Stimulated activated CD4-positive, alpha-beta T cell treated with anti-CD3 and anti-CD28 coated beads, Interleukin-12 subunit alpha, Interleukin-12 subunit beta, amount 100 ng/mL, for 24 hours (primary cell): ENCODE measurements at regions not wholly inside any gene's neighbourhood (a gene's known extent, or its start where the extent isn't known, plus 50 kb on each side); places are given as distances from the start of the nearest gene placed in this dataset.
"Not testable (repeated sequence)": the region's sequence is repeated elsewhere in the genome, so short reads cannot be mapped to it uniquely, and the experiment has no call there.

Source experiments
- DNase-seq, 2 experiments: peaks; one replicate each; pipeline ENCODE4 v3.0.0-alpha.2; 2020; ENCODE audit warnings: low read depth in 2 of 2

DNA sequence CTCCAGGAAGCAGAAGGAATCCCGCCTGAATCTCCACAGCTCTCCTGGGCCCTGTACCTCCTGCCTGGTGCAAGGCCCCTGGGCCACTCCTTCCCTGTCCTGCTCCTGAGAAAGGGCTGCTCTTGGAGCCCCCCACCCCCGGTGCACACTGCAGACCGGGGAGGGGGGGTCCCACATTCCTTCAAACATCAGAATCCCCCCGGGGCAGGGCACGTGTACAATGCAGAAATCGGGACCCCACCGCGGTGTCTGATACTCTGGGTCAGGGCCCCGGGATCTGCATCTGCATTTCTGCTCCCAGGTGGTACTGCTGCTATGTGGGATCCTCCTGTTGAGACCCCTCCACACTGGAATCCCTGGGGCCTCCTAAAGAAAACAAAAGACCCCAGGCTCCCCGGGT, 99.5 kb upstream of the GSE1 start:
- DNase-seq: no peak

DNA sequence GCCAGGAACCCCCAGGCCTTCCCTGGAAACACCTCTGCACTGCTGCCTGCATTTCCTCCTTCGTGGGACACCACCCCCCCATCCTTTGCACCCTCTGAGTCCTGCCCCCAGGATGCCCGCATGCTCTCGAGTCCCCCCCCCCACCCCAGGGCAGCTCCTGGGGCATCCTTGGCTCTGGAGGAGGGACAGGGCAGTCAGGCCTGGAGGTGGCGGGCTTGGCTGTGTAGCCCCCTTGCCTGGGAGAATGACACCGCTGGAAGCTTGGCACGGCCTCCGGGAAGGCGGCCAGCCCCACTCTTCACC, 98.9 kb upstream of the GSE1 start:
- DNase-seq: no peak

DNA sequence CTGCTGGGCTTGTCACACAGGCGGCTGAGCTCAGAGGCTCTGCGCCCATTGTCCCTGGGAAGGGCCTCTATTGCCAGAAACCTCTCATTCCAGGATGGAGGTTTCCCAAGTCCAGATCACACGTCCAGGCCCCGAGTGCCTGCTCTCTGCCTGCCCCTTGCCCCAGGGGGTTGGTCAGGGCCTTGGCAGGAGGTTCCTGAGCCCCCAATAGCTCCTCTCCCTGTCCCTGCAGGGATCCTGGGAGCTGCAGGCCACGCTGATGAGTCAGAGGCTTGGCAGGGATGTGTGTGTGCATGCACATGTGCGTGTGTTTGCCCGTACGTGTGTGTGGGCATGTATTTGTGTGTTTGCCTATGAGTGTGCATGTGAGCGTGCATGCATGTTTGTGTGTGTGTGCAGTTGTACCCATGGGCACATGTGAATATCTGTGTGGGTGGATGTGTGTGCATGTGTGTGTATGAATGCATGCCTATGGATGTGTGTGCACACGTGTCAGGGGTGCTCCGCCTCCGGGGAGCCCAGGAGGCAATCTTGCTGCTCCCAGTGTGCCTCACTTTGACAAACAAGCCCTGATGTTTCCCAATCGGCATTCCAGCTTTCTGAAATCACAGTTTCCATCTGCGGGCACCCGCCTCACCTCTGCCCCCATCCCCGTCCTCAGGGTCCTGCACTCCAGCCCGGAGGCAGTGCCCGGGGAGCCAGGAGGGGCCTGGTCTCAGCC, 98.4 kb upstream of the GSE1 start:
- no peak for DNase-seq

DNA sequence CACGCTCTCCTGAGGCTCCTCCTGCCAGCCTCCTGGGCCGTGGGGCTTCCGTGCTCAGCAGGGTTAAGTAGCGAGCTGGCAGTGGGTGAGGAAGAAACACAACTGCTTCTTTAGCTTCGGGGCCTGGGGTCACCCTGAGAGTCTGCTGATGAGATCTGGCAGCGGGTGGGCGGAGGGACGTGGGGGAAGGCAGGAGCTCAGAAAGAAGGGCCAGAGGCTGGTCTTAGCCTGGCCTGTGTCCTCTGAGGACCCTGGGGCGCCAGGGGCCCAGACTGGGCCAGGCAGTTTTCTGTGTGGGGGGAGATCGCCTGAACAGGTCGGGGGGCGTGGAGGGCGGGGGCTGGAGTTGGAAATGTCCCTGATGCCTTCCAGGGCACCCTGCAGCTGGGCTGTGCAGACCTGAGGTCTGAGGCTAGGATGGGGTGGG, 97.8 kb upstream of the GSE1 start:
- DNase-seq: no peak

DNA sequence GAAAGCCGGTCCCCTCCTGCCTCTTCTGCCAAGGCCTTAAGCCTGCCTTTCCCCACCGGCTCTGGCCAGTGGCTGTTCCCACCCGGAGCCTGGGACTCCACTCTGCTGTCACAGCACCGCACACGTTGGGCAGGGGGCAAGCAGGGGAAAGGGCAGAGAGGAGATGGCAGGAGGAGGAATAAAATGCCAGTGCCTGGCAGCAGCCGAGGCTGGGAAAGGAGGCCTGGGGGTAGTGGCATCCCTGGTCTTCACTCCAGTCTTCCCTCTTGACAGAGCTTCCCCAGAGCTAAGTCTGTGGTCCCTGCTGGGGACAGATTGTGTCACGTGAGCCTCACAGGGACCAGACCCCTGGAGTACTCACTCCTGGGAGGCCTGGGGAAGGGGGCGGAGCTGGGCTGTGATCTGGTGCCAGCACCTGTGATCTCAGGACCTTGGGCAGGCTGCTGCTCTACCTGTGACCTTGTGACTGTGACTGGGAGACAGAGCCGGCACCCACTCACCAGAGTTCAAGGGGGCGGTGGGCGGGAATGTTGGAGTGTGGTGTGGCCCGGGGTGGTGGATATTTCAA, 97.2 kb upstream of the GSE1 start:
- no peak for DNase-seq

DNA sequence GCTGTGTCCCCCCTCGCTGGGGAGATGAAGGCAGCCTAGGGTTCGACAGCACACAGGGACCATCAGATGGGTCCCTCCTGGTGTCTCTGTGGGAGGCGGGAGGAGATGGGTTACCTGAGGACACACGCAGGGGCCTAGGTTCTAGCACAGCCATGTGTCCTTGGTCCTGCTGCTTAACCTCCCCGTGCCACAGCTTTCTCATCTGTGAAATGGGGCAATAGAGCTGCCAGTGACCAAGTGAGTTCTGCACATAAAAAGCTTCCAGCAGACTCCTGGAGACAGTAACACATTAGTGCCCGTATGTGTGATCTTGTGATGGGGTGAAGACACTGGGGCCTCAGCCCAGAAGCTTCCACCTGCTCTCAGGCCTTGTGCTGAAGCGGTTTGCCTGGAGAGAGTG, 96.0 kb upstream of the GSE1 start:
- DNase-seq: no peak

DNA sequence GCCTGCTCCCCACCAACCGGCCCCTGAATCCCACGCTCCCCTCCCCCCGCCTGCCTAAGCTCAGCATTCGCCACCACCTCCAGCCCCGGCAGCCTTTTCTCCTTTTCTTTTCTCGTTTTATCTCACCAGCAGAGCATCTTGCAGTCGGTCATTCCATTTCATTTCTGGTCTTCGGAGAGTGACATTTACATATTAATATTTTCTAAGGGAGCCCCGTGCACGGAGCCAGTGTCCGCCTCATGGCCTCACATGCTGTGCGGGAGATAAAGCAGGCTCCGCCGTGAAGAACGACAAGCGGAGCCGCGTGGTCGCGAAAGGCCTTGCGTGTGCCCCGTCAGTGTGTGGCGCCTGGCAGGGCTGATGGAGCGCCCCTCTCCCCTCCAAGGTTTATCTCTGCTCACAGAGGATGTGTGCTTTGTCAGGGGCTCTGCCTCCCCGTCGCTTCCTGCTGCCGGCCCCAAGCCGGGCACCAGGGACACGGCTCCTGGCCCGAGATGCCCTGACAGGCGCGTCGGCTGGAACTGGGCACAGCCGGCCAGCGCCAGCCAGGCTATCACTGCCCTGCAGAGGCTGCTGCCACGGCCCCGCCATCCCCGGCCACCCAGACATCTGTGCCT, 95.5 kb upstream of the GSE1 start:
- no peak for DNase-seq

DNA sequence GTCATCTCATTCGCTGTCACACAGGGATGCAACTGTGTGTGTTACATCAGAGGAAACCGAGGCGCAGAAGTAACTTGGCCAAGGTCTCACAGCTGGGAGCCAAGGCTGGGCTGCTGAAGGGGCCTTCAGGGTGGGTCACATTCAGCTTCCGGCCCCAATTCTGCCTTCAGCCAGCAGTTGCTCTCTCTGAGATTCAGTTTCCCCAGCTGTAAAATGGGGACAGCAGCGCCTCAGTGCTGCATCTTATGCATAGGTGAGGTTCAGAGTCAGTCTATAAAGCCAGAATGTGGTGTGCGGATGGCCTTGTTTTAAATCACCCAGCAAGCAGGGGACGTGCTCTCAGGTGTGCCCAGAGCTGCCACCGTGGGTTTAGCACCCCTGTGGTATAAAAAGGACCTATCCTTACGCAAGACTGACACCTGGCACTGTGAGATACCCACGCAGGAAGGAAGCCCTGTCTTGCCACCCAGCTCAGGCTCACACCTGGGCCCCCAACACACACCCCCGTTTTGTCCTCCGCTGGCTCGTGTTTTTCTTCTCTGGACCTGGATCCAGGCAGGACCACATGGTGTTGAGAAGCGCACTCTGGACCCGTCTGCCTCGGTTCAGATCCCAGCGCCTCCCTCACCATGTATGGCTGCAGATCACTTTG, 94.6 kb upstream of the GSE1 start:
- no peak for DNase-seq

DNA sequence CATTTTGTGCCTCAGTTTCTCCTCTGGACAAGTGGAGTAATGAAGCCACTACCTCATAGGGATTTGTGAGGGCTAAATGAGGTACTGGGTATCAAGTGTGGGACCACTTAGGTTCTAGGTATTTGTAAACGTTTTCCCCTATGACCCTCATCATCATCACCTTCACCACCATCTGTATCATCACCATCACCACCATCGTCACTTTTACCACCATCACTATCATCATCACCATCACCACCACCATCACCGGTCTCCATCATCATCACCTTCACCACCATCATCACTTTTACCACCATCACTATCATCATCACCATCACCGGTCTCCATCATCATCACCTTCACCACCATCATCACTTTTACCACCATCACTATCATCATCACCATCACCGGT, 94.1 kb upstream of the GSE1 start:
- not testable (repeated sequence) for DNase-seq

DNA sequence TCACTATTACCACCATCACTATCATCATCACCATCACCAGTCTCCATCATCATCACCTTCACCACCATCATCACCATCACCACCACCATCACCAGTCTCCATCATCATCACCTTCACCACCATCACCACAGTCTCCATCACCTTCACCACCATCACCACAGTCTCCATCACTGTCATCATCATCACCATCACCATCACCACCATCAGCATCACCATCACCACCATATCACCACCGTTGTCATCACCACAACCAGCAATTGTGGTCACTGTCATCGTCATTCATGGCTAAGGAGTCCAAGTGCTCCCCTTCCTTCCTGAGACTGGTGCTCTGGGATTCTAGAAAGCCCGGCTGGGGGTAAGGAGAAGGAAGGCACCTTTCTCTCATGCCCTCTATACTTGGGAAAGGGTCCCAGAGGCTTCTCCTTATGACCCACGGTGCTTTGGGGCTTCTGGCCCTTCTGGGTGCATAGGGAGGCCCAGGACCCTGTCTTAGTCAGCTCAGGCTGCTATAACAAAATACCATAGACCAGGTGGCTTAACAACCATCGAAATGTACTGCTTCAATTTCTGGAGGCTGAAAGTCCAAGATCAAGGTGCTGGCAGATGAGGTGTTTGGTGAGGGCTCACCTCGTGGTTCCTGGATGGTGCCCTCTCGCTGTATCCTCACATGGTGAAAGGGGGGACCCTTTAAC, 93.4 kb upstream of the GSE1 start:
- DNase-seq: no peak

DNA sequence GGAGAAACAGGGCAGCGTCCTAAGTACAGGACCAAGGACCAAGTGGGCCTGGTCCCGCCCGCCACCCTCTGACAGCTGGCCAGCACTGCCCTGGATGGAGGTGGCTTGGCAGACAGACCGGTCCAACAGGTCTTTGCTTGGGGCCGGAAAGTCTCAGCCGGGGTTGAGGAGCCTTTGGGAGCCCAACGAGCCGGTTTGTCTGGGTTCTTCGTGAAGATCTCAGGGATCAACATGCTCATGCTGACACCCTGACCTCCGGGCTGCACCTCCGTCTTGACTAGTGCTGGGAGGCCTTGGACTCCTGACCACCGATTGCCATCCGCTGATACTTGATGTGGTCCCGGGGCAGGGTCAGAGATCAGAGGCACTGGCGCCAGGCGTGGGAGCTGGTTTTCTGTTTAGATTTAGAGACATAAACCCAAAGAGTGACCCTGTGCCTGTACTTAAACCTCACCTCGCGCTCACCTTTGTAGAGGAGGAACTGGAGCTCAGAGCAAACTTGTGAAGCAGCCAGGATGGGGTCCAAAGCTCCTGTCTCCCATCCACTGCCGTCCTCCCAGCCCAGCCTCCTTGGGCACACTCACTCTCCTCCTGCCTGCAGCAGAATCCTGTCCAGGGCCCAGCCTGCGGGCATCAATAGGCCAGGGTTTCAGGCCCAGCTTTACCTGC, 92.1 kb upstream of the GSE1 start:
- no peak for DNase-seq

DNA sequence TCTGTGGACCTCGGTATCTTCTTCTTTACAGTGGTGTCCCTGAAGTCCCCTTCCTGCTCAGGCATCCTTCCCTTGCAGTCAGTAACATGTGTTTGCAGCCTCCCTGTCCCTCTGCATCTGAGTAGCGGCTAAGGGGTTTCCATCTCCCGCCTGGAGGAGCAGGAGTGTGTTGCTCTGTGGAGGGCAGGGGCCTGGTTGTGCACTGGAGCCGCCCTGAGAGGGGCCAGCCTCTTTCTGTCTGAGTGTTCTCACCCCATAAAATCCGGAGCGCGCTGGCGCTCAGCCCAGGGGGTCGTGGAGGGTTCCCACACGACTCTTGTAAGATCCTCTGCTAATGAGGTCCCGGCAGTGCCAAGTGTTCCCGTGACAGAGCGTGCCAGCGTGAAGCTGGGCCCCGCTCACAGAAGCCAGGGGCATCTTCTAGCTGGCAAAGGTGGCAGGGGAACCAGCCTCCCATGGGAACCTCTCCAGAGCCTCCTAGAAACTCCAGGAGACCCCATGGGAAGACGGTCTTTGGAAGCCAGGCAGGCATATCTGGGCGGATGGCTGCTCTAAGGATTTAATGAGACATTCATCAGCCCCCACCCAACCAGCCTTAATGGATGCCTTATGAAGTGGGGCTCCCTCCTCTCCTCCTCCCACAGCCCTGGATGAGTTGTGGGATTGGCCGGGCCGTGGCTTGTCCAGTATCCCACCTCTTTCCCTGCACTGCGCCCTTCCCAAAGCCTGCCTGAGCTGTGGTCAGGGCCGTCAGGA, 91.4 kb upstream of the GSE1 start:
- no peak for DNase-seq

DNA sequence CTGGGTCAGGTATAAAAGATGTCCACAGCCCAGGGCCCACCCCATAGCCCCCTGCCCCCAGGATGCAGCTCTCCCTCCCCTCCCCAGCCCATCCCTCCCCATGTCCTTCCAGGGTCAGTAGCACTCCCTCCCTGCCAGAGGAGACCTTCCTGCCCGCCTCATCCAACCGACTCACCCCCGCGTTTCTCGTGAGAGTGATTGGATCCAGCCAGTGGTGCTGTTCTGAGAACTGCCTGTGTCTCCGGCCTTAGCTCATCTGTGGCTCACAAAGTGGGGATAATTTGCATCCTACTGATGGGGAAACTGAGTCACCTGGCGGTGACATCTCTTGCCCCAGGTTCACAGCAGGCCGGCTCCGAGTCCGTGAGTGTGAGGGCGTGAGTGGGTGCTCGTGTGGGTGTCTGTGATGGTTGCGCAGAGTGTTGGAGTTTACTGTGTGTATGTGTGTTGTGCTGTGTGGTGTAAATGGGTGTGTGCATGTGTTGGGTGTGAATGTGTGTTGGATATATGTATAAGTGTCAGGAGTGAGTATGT, 90.7 kb upstream of the GSE1 start:
- no peak for DNase-seq

DNA sequence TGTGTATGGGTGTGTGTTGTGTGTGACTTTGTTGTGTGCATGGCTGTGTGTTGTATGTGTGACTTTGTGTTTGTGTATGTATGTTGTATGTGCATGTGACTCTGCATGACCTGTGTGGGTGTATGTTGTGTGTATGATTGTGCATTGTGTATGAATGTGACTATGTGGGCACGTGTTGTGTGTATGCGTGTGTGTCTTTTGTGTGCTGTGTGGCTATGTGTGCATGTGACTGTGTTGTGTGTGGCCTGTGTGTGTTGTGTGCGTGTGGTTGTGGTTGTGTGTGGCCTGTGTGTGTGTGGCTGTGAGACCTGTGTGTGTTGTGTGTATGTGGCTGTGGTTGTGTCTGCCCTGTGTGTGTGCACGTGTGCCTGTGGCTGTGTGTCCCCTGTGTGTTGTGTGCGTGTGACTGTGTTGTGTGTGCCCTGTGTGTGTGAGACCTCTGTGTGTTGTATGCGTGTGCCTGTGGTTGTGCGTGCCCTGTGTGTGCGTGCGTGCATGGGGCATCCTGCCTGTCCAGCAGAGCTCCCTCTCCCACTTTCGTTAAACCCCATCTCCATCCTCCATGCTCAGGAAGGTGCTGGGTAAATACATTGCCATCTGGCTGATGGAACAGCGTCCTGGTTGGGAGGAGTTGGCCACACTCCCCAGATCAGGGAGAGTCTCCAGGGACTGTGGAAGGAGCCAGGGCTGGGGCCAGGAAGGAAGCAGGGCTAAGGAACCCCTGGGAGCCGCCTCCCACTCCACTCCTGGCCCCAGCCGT, 90.1 kb upstream of the GSE1 start:
- DNase-seq: no peak

DNA sequence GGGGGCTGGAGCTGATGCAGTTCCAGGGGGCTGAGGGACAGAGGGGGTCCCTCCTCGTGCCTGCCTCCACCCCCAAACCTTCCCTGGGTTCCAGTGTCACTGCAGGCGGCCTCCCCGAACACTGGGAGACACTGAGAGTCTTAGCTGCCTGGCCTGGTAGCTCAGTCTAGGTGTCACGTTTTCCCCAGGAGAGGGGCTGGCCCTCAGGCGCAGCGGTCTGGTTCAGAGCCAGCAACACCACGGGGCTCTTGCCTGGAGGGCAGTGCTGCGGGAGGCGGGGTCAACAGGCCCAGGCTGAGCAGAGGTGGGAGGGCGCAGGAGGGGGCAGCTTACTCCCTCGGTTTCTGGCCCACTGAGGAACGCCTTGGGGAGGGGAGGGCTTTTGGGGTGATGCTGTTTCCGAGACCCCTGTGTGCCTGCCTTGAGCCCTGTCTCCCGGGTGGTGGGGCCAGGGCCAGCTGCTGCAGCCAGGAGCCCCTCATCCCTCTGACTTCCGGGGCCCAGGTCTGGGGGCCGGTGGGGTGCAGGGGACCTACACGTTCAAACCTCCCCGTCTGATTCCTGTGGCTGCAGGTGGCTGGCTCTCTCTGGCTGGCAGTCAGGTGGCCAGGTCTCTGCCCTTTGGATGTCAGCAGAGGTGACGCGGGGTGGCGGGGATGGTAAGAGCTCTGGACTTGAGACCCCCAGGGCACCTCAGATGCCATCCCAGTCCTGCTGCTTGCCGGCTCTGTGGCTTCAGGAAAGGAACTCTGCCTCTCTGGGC, 89.3 kb upstream of the GSE1 start:
- DNase-seq: no peak

DNA sequence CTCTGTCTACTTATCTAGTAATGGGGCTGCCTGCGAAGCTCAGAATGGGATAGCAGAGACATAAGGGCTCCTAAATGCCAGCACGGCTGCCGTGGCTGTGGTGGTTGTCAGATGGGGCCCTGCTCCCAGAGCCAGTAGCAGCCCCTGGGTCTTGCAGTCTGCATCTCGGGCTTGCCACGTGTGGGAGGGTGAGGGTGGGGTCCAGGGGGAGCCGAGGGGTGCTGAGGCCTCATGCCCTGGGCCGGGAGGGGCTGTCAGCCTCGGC, 88.8 kb upstream of the GSE1 start:
- no peak for DNase-seq

DNA sequence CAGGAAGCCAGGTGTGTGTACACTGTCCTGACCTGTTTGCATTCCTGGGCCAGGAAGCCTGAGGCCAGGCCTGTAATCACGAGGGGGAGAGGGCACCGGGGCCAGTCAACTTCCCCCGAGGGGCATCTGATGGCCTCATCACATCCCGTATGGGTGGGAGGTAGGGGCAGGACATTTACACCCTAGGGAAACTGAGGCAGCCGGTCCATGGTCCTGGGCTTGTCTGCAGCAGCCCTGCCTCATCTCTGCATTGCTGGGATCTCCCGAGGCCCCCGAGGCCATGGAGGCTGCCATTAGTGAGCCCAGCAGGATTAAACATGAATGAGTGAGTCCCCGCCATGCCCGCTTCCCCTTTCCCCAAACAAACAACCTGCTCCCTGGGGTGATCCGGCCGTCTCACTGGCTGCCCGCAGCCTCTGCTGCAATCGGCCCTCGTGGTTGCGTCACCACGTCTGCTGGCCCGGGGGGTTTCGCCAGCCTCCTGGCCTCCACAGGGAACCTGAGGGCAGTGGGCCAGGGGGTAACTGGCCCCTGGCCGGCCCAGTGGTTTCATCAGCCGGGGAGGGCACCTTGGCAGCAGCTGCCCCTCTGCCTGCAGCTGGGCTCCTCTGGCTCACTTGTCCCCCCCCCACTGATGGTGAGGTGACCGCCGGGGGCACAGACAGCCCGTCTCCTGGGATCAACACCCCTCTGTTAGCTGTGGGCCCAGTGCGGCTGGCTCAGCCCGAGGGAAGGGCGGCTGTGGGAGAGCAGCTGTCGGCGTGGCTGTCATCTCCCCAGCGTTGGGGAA, 88.3 kb upstream of the GSE1 start:
- no peak for DNase-seq

DNA sequence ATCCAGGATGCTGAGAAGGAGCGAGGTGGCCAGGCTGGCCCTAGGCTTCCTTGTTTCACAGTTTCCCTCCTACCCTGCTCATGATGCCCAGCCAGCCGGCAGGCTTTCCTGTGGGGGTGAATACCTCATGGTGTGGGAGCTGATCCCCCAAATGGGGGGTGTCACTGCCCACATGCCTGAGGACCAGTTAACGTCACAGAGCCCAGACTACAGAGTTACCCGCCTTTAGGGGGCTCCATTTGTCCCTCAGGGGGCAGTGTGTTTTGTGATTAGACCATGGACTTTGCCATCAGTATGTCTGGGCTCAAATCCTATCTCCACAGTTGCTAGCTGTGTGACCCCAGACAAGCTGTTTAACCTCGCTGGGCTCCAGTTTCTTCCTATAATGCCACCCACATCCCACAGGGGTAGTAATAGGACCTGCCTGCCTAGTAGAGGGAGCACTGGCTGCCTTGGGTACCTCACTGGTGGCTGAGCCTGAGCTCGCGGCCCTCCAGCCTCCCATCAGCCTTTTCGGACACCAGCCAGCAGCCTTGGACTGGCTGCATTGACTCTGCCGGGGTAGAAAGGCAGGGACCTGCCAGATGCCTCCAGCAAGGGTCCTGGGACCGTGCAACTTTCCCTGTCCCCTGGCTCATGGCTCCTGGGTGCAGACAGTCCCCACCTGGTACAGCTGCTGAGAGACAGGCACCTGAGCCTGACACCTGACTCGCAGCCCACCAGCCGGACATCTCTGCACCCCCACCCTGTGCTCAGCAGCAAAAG, 87.5 kb upstream of the GSE1 start:
- DNase-seq: no peak
